ENCODE measurements at regions not wholly inside any gene's neighbourhood (a gene's known extent, or its start where the extent isn't known, plus 50 kb on each side); places are given as distances from the start of the nearest gene placed in this dataset.

GRCh38 chr10:90642136-90642535, 215.7 kb downstream of the HTR7 start:
- Histone ChIP-seq H3K27ac (ENCODE audit: low read depth, low read length) (no peak overlapping the region), H4K20me1 (ENCODE audit: low read depth, low read length) (no peaks in the 10 kb centered on the region), H3K4me3 (ENCODE audit: insufficient read depth, low read length, poor library complexity, severe bottlenecking) (no peak overlapping the region)

GRCh38 chr10:90642650-90643049, 215.2 kb downstream of the HTR7 start:
- no peaks in the 10 kb centered on the region for H4K20me1 ChIP-seq (ENCODE audit: low read depth, low read length)
- H3F3A ChIP-seq (ENCODE audit: insufficient read depth) = no peaks in the 10 kb centered on the region
- TF ChIP-seq CTCF (IDR thresholded peaks at IDR 0.05; ENCODE audit: insufficient read depth, low read length, poor library complexity, severe bottlenecking) (no peak), EZH2phosphoT487 (conservative IDR thresholded peaks at IDR 0.05; ENCODE audit: low read length) (no peak)
- no peak overlapping the region for H2AFZ ChIP-seq (ENCODE audit: low read depth, low read length, severe bottlenecking)
- no peaks in the 10 kb centered on the region for H3K9me3 ChIP-seq (ENCODE audit: insufficient read depth, low read length)
- no peak overlapping the region for H3K27ac ChIP-seq (ENCODE audit: low read depth, low read length)
- no peak overlapping the region for H3K4me3 ChIP-seq (ENCODE audit: insufficient read depth, low read length, poor library complexity, severe bottlenecking)
- no peaks in the 10 kb centered on the region for H3K36me3 ChIP-seq (ENCODE audit: low read length)
- H3K27me3 ChIP-seq (ENCODE audit: low read length) = no peaks in the 10 kb centered on the region
- no peak overlapping the region for H3K4me2 ChIP-seq (ENCODE audit: low read depth, low read length, poor library complexity, severe bottlenecking)
- H3K9ac ChIP-seq (ENCODE audit: low read length) = no peak overlapping the region
- no peaks in the 10 kb centered on the region for H3K79me2 ChIP-seq (ENCODE audit: insufficient read depth, low read length)
- H3K9me2 ChIP-seq (replicated peaks; ENCODE audit: insufficient read depth, low read length) = no peaks in the 10 kb centered on the region

More at GRCh38 chr10:90642136-90642535, 215.7 kb downstream of the HTR7 start:
- H3F3A ChIP-seq (ENCODE audit: insufficient read depth) = no peaks in the 10 kb centered on the region
- H3K79me2 ChIP-seq (ENCODE audit: insufficient read depth, low read length) = no peaks in the 10 kb centered on the region
- H2AFZ ChIP-seq (ENCODE audit: low read depth, low read length, severe bottlenecking) = no peak overlapping the region
- no peak overlapping the region for H3K9ac ChIP-seq (ENCODE audit: low read length)
- no peak overlapping the region for H3K4me2 ChIP-seq (ENCODE audit: low read depth, low read length, poor library complexity, severe bottlenecking)
- H3K36me3 ChIP-seq (ENCODE audit: low read length) = no peaks in the 10 kb centered on the region
- H3K9me2 ChIP-seq (replicated peaks; ENCODE audit: insufficient read depth, low read length) = no peaks in the 10 kb centered on the region
- H3K27me3 ChIP-seq (ENCODE audit: low read length) = no peaks in the 10 kb centered on the region
- no peaks in the 10 kb centered on the region for H3K9me3 ChIP-seq (ENCODE audit: insufficient read depth, low read length)
- TF ChIP-seq CTCF (IDR thresholded peaks at IDR 0.05; ENCODE audit: insufficient read depth, low read length, poor library complexity, severe bottlenecking) = no peak
- TF ChIP-seq EZH2phosphoT487 (conservative IDR thresholded peaks at IDR 0.05; ENCODE audit: low read length) = no peak

GRCh38 chr10:90644165-90644564, 213.7 kb downstream of the HTR7 start:
- Histone ChIP-seq H4K20me1 (ENCODE audit: low read depth, low read length) (no peaks in the 10 kb centered on the region), H2AFZ (ENCODE audit: low read depth, low read length, severe bottlenecking) (no peak overlapping the region), H3K9me3 (ENCODE audit: insufficient read depth, low read length) (no peaks in the 10 kb centered on the region), H3K9ac (ENCODE audit: low read length) (no peak overlapping the region), H3K27ac (ENCODE audit: low read depth, low read length) (no peak overlapping the region), H3K4me2 (ENCODE audit: low read depth, low read length, poor library complexity, severe bottlenecking) (no peak overlapping the region), H3F3A (ENCODE audit: insufficient read depth) (no peaks in the 10 kb centered on the region), H3K4me3 (ENCODE audit: insufficient read depth, low read length, poor library complexity, severe bottlenecking) (no peak overlapping the region), H3K79me2 (ENCODE audit: insufficient read depth, low read length) (no peaks in the 10 kb centered on the region), H3K36me3 (ENCODE audit: low read length) (no peaks in the 10 kb centered on the region), H3K9me2 (replicated peaks; ENCODE audit: insufficient read depth, low read length) (no peaks in the 10 kb centered on the region), H3K27me3 (ENCODE audit: low read length) (no peaks in the 10 kb centered on the region)
- TF ChIP-seq EZH2phosphoT487 (conservative IDR thresholded peaks at IDR 0.05; ENCODE audit: low read length) (no peak), CTCF (IDR thresholded peaks at IDR 0.05; ENCODE audit: insufficient read depth, low read length, poor library complexity, severe bottlenecking) (no peak)

All from SU-DHL-6 (cell line).